Activated CD8-positive, alpha-beta T cell treated with anti-CD3 and anti-CD28 coated beads for 36 hours (primary cell): ENCODE measurements at regions not wholly inside any gene's neighbourhood (a gene's known extent, or its start where the extent isn't known, plus 50 kb on each side); places are given as distances from the start of the nearest gene placed in this dataset.

Source experiments
- ATAC-seq: fragments of 200-7000 bp; cut with Tn5 transposase; one replicate; pipeline ENCODE4 v1.10.0; 2021; ENCODE audit warnings: mild to moderate bottlenecking, moderate library complexity
- CTCF ChIA-PET: fragments of 350-600 bp; sonication (Branson Sonifier 250); formaldehyde crosslinking; loops from one replicate; lab custom pipeline; 2021; ENCODE audit warnings: antibody characterized with exemption; lab: Charles Lee
- POLR2A ChIA-PET: fragments of 350-600 bp; sonication (Branson Sonifier 250); formaldehyde crosslinking; loops from one replicate; lab custom pipeline; 2021; ENCODE audit warnings: antibody characterized with exemption; lab: Charles Lee
- DNase-seq: peaks from one replicate; pipeline ENCODE4 v3.0.0-alpha.2; 2020
- H3K27ac Mint-ChIP-seq: one replicate; pipeline ENCODE4 v1.8.0; 2021; ENCODE audit warnings: mild to moderate bottlenecking, mixed read lengths
- H3K27me3 Mint-ChIP-seq: one replicate; pipeline ENCODE4 v1.8.0; 2021; ENCODE audit warnings: mixed read lengths
- H3K36me3 Mint-ChIP-seq: one replicate; pipeline ENCODE4 v1.8.0; 2021; ENCODE audit warnings: low read depth, mixed read lengths
- H3K4me1 Mint-ChIP-seq: one replicate; pipeline ENCODE4 v1.8.0; 2021; ENCODE audit warnings: low read depth, mixed read lengths
- H3K4me3 Mint-ChIP-seq: one replicate; pipeline ENCODE4 v1.8.0; 2021; ENCODE audit warnings: mild to moderate bottlenecking, moderate library complexity, mixed read lengths
- H3K9me3 Mint-ChIP-seq: one replicate; pipeline ENCODE4 v1.8.0; 2021; ENCODE audit warnings: mixed read lengths
- intact Hi-C: fragments of 100-400 bp; cut with micrococcal nuclease; formaldehyde crosslinking; loops from one replicate; pipeline ENCODE4 v1.10.0; 2022
- TF ChIP-seq, protein P1 (sequence below): fragments of 200-600 bp; IDR thresholded peaks from one replicate; pipeline ENCODE4 v1.8.0; 2022; ENCODE audit warnings: antibody characterized with exemption, mild to moderate bottlenecking

DNA sequence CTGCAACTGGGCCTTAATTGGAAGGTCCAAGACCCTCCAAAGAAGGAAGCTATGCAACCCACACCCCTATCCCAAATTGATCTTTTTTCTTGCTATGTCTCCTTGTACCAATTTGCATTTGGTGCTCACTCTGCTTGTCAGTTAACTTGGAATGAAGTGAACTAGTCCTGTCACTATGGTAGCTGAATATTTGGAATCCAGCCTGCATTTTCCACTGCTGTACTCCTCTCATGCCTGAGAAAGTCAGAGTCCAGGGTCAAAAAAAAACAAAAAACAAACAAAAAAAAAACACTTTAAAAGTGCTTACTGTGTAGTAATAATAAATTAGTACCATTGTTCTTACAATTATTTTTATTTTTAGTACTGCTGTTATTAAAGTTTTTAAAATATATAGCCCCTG is 462.8 kb upstream of the SLC8A1 start:
- POLR2A ChIA-PET, result no interaction called here

DNA sequence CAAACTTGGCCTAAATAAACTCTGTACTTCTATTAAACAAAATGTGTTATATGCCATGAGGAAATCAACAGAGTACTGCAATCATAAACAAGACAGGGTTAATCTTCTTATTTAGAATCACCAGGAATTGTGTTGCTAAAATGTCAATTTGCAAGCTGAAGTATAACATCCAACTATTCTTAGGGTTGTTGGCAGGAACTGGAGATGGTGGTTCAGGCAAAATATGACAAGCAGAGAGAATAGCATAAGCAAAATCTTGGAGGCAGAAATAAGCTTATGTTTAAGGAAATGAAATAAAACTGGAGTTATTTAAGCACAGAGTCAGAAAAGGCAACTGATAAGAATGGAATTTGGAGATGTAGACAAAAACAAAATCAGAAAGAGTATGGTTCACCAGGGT is 463.8 kb upstream of the SLC8A1 start:
- no peak overlapping the region for H3K4me3 Mint-ChIP-seq
- ChIA-PET POLR2A (no interaction called here), CTCF (no interaction called here)
- H3K9me3 Mint-ChIP-seq, result peaks cover 2% of the 10 kb centered on the region
- H3K27me3 Mint-ChIP-seq, result no peaks in the 10 kb centered on the region
- no peaks in the 10 kb centered on the region for H3K36me3 Mint-ChIP-seq
- no peak for ATAC-seq
- H3K4me1 Mint-ChIP-seq, result no peaks in the 10 kb centered on the region
- intact Hi-C loops, result no loop called here
- DNase-seq, result no peak
- TF ChIP-seq, protein P1, sequence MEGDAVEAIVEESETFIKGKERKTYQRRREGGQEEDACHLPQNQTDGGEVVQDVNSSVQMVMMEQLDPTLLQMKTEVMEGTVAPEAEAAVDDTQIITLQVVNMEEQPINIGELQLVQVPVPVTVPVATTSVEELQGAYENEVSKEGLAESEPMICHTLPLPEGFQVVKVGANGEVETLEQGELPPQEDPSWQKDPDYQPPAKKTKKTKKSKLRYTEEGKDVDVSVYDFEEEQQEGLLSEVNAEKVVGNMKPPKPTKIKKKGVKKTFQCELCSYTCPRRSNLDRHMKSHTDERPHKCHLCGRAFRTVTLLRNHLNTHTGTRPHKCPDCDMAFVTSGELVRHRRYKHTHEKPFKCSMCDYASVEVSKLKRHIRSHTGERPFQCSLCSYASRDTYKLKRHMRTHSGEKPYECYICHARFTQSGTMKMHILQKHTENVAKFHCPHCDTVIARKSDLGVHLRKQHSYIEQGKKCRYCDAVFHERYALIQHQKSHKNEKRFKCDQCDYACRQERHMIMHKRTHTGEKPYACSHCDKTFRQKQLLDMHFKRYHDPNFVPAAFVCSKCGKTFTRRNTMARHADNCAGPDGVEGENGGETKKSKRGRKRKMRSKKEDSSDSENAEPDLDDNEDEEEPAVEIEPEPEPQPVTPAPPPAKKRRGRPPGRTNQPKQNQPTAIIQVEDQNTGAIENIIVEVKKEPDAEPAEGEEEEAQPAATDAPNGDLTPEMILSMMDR, result no peak
- no peak overlapping the region for H3K27ac Mint-ChIP-seq

More for the DNA sequence above, 462.8 kb upstream of the SLC8A1 start:
- no peaks in the 10 kb centered on the region for H3K4me1 Mint-ChIP-seq
- peaks cover 2% of the 10 kb centered on the region for H3K9me3 Mint-ChIP-seq
- H3K27me3 Mint-ChIP-seq, result no peaks in the 10 kb centered on the region
- DNase-seq (no peak), ATAC-seq (no peak)
- H3K36me3 Mint-ChIP-seq, result no peaks in the 10 kb centered on the region
- TF ChIP-seq, protein P1, result no peak
- intact Hi-C loops, result no loop called here
- no peak overlapping the region for H3K4me3 Mint-ChIP-seq
- CTCF ChIA-PET, result no interaction called here
- no peak overlapping the region for H3K27ac Mint-ChIP-seq

DNA sequence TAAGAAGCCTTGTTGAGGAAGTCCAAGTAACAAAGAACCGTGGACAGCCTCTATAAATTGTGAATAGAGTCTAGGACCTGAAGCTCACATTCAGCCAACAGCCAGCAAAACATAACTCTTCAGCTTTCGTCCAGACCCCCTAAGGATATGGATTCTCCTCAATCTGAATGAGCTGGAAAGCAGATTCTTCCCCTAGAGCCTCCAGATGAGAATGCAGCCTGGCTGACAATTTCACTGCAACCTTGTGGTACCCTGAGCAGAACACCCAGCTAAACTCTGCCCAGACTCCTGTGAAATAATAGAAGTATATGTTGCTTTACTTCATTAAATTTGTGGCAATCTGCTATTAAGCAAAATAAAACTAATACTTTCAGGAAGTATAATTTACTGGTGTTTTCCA is 483.5 kb upstream of the SLC8A1 start:
- ChIA-PET CTCF (no interaction called here), POLR2A (no interaction called here)
- TF ChIP-seq, protein P1, result no peak
- Mint-ChIP-seq H3K4me1 (no peaks in the 10 kb centered on the region), H3K36me3 (no peaks in the 10 kb centered on the region), H3K27me3 (no peaks in the 10 kb centered on the region), H3K9me3 (peaks cover 2% of the 10 kb centered on the region), H3K27ac (no peak overlapping the region), H3K4me3 (no peak overlapping the region)
- DNase-seq (no peak), ATAC-seq (no peak)
- intact Hi-C loops, result no loop called here

DNA sequence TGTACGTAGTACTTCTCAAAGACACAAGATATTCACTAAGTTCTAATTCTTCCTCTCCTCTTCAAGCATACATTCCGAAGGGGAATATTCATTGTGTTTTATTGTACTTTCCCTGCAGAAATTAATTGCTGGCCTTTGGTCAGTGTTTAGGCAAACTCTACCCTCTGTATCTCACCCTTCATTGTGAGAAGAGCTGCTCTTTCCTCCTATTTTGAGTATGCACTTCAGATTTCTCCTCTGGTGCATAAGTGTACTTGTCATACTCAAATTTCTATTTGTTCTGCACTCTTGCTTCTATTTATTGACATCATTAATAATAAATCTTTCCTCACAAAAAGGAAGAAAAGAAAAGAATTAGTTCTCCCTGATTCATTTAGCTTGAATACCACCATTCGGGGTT is 485.4 kb upstream of the SLC8A1 start:
- TF ChIP-seq, protein P1, result no peak
- no peak overlapping the region for H3K27ac Mint-ChIP-seq

DNA sequence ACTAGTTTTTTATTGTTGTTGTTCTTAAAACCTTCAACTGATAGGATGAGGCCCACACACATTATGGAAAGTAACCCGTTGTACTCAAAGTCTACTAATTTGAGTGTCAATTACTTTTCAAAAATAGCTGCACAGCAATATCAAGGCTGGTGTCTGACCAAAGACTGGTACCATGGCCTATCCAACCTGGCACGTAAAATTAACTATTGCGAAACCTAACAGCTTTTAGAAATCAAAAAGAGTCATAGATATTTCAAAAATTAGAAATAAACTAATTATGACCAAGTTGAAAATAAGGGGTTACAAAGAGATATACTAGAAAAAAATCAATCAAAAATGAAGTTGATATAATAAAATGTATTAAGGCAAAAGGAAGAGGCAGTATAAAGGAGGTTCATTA is 501.5 kb upstream of the SLC8A1 start:
- Mint-ChIP-seq H3K36me3 (no peaks in the 10 kb centered on the region), H3K27ac (no peak overlapping the region), H3K27me3 (no peaks in the 10 kb centered on the region), H3K4me3 (no peak overlapping the region), H3K4me1 (no peaks in the 10 kb centered on the region), H3K9me3 (no peaks in the 10 kb centered on the region)
- intact Hi-C loops, result no loop called here
- ChIA-PET CTCF (no interaction called here), POLR2A (no interaction called here)
- TF ChIP-seq, protein P1, result no peak
- no peak for ATAC-seq
- DNase-seq, result no peak

More for the DNA sequence above, 485.4 kb upstream of the SLC8A1 start:
- ATAC-seq, result no peak
- ChIA-PET POLR2A (no interaction called here), CTCF (no interaction called here)
- no peaks in the 10 kb centered on the region for H3K27me3 Mint-ChIP-seq
- H3K9me3 Mint-ChIP-seq, result peaks cover 8% of the 10 kb centered on the region
- H3K4me3 Mint-ChIP-seq, result no peak overlapping the region
- H3K36me3 Mint-ChIP-seq, result no peaks in the 10 kb centered on the region
- intact Hi-C loops, result no loop called here
- no peaks in the 10 kb centered on the region for H3K4me1 Mint-ChIP-seq
- DNase-seq, result no peak
